ENCODE measurements at regions not wholly inside any gene's neighbourhood (a gene's known extent, or its start where the extent isn't known, plus 50 kb on each side); places are given as distances from the start of the nearest gene placed in this dataset.

GRCh38 chr21:24336491-24336890 is 1270.8 kb downstream of the MRPL39 start:
- TF ChIP-seq ZNF792 (tag by site-specific recombination; IDR thresholded peaks at IDR 0.05), result no peak
- no peak for TF ChIP-seq CTCF (tag by site-specific recombination; IDR thresholded peaks at IDR 0.05)
- no peak for TF ChIP-seq REST (tag by site-specific recombination; IDR thresholded peaks at IDR 0.05)
- no peak for TF ChIP-seq TCF7L2 (IDR thresholded peaks at IDR 0.05; ENCODE audit: borderline replicate concordance, low read depth, low read length)
- TF ChIP-seq ZSCAN30 (tag by site-specific recombination; IDR thresholded peaks at IDR 0.05), result no peak
- no peak for TF ChIP-seq OVOL3 (tag by site-specific recombination; IDR thresholded peaks at IDR 0.05)
- TF ChIP-seq ZNF768 (tag by site-specific recombination; IDR thresholded peaks at IDR 0.05), result no peak
- TF ChIP-seq ATF2 (tag by site-specific recombination; IDR thresholded peaks at IDR 0.05; ENCODE audit: low read depth), result no peak
- no peak for TF ChIP-seq ZNF843 (tag by site-specific recombination; IDR thresholded peaks at IDR 0.05)
- TF ChIP-seq ZNF24 (tag by site-specific recombination; IDR thresholded peaks at IDR 0.05), result no peak

Measured in HEK293 (cell line).